GM08714 (cell line): ENCODE measurements at regions not wholly inside any gene's neighbourhood (a gene's known extent, or its start where the extent isn't known, plus 50 kb on each side); places are given as distances from the start of the nearest gene placed in this dataset.
"Not testable (repeated sequence)": the region's sequence is repeated elsewhere in the genome, so short reads cannot be mapped to it uniquely, and the experiment has no call there.

Experiments used
- H3K4me3 ChIP-seq: fragments of 200-500 bp; sonication (Bioruptor generic); 2 replicates; pipeline ENCODE4 v1.5.1; 2014; ENCODE audit warnings: mild to moderate bottlenecking, low read length, inconsistent platforms
- ZNF274 ChIP-seq: IDR thresholded peaks from 2 replicates; pipeline ENCODE4 v1.6.1; 2012; ENCODE audit warnings: mild to moderate bottlenecking, low read depth, low read length

GRCh38 chr9:86997156-86997555 is 49.9 kb upstream of the GAS1 start:
- no peak for TF ChIP-seq ZNF274

GRCh38 chr9:86997951-86998350 is 50.6 kb upstream of the GAS1 start:
- H3K4me3 ChIP-seq, result no peak overlapping the region
- TF ChIP-seq ZNF274, result no peak

More at GRCh38 chr9:86997156-86997555, 49.9 kb upstream of the GAS1 start:
- H3K4me3 ChIP-seq, result no peak overlapping the region

GRCh38 chr9:87002517-87002916 is 55.2 kb upstream of the GAS1 start:
- no peak for TF ChIP-seq ZNF274

GRCh38 chr9:87004016-87004415 is 56.7 kb upstream of the GAS1 start:
- H3K4me3 ChIP-seq, result no peak overlapping the region
- no peak for TF ChIP-seq ZNF274

More at GRCh38 chr9:87002517-87002916, 55.2 kb upstream of the GAS1 start:
- H3K4me3 ChIP-seq, result no peak overlapping the region

GRCh38 chr9:87006956-87007355 is 59.6 kb upstream of the GAS1 start:
- TF ChIP-seq ZNF274, result no peak
- H3K4me3 ChIP-seq, result no peak overlapping the region

- TF ChIP-seq ZNF274, result no peak
- H3K4me3 ChIP-seq, result no peak overlapping the region
Measured at GRCh38 chr9:87007711-87008366, 60.5 kb upstream of the GAS1 start.

GRCh38 chr9:87008667-87009066 is 61.4 kb upstream of the GAS1 start:
- H3K4me3 ChIP-seq, result no peak overlapping the region
- no peak for TF ChIP-seq ZNF274

- no peak overlapping the region for H3K4me3 ChIP-seq
- no peak for TF ChIP-seq ZNF274
Measured at GRCh38 chr9:87010626-87011025, 63.3 kb upstream of the GAS1 start.

- no peak for TF ChIP-seq ZNF274
Measured at GRCh38 chr9:87011551-87011950, 64.2 kb upstream of the GAS1 start.

GRCh38 chr9:87013490-87013889 is 66.2 kb upstream of the GAS1 start:
- TF ChIP-seq ZNF274, result no peak
- H3K4me3 ChIP-seq, result no peak overlapping the region

More at GRCh38 chr9:87011551-87011950, 64.2 kb upstream of the GAS1 start:
- H3K4me3 ChIP-seq, result no peak overlapping the region

GRCh38 chr9:87014436-87014835 is 67.1 kb upstream of the GAS1 start:
- H3K4me3 ChIP-seq, result no peak overlapping the region
- TF ChIP-seq ZNF274, result no peak

- no peak for TF ChIP-seq ZNF274
- no peak overlapping the region for H3K4me3 ChIP-seq
Measured at GRCh38 chr9:87016681-87017080, 69.4 kb upstream of the GAS1 start.

GRCh38 chr9:87020169-87020950 is 73.1 kb upstream of the GAS1 start:
- no peak for TF ChIP-seq ZNF274
- no peak overlapping the region for H3K4me3 ChIP-seq

GRCh38 chr9:87022178-87022577 is 74.9 kb upstream of the GAS1 start:
- no peak overlapping the region for H3K4me3 ChIP-seq
- no peak for TF ChIP-seq ZNF274

- H3K4me3 ChIP-seq, result no peak overlapping the region
- no peak for TF ChIP-seq ZNF274
Measured at GRCh38 chr9:87026204-87026603, 78.9 kb upstream of the GAS1 start.

- H3K4me3 ChIP-seq, result not testable (repeated sequence)
Measured at GRCh38 chr9:87028836-87029235, 81.5 kb upstream of the GAS1 start.
